IgD-negative memory B cell (primary cell): ENCODE measurements at regions not wholly inside any gene's neighbourhood (a gene's known extent, or its start where the extent isn't known, plus 50 kb on each side); places are given as distances from the start of the nearest gene placed in this dataset.
A peak's percentile ranks its signal among the peaks of the same experiment; 100 is the strongest.

Source experiments
- H3K27ac Mint-ChIP-seq, 3 donors: one replicate each; pipeline ENCODE4 v1.8.0; 2020 to 2022; ENCODE audit warnings: mild to moderate bottlenecking in 3 of 3, mixed read lengths in 3 of 3, moderate library complexity in 1 of 3
- H3K27me3 Mint-ChIP-seq: one replicate; pipeline ENCODE4 v1.8.0; 2021; ENCODE audit warnings: mixed read lengths
- H3K36me3 Mint-ChIP-seq: one replicate; pipeline ENCODE4 v1.8.0; 2020; ENCODE audit warnings: mild to moderate bottlenecking, mixed read lengths
- H3K4me1 Mint-ChIP-seq, 3 donors: one replicate each; pipeline ENCODE4 v1.8.0; 2020 to 2022; ENCODE audit warnings: mixed read lengths in 3 of 3, mild to moderate bottlenecking in 1 of 3
- H3K4me3 Mint-ChIP-seq, 4 donors: one replicate each; pipeline ENCODE4 v1.8.0; 2020 to 2022; ENCODE audit warnings: mild to moderate bottlenecking in 4 of 4, mixed read lengths in 4 of 4, moderate library complexity in 3 of 4
- H3K9me3 Mint-ChIP-seq, 3 donors: one replicate each; pipeline ENCODE4 v1.8.0; 2020 to 2021; ENCODE audit warnings: mixed read lengths in 3 of 3, mild to moderate bottlenecking in 1 of 3

DNA sequence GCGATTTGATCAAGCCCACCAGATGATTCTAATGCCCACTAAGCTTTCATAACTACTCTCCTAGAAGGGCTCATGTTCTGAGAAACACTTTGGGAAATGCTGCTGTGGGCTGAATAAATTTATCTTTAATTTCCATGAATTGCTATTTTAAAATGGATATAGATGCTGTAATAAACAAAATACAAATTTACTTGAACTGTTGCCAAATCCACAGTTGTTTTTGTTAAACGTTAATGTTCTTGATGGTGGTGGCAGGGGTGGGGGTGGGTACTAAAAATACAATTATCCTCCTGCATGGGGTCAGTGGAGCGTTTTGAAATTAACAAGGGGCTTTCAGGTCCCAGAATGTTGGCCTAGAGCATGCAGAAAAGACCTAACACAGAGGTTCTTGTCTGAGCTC, 244.7 kb upstream of the POU3F1 start:
- Mint-ChIP-seq H3K4me3 (peak overlapping the region in 1 of 4 donors; percentile 0), H3K27ac (no peak overlapping the region), H3K36me3 (peaks cover 2% of the 10 kb centered on the region), H3K4me1 (peaks cover 0 to 7% (median 4%) of the 10 kb centered on the region in 3 donors), H3K9me3 (peaks cover 0 to 7% (median 3%) of the 10 kb centered on the region in 3 donors), H3K27me3 (peaks cover 7% of the 10 kb centered on the region)

DNA sequence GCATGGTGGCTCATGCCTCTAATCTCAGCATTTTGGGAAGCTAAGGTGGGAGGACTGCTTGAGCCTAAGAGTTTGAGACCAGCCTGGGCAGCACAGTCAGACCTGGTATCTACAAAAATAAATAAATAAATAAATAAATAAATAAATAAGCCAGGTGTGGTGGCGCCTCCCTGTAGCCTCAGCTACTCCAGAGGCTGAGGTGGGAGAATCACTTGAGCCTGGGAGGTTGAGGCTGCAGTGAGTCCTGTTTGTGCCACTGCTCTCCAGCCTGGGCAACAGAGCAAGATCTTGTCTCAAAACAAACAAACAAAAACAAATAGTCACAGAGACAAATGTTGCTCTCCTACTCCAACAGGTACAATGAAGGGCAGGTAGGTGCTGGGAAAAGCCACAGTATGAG, 242.4 kb upstream of the POU3F1 start:
- no peaks in the 10 kb centered on the region for H3K36me3 Mint-ChIP-seq
- H3K4me3 Mint-ChIP-seq, result no peak overlapping the region
- peaks cover 0 to 7% (median 4%) of the 10 kb centered on the region in 3 donors for H3K4me1 Mint-ChIP-seq
- H3K9me3 Mint-ChIP-seq, result peaks cover 0 to 3% (median 0%) of the 10 kb centered on the region in 3 donors
- peaks cover 5% of the 10 kb centered on the region for H3K27me3 Mint-ChIP-seq
- no peak overlapping the region for H3K27ac Mint-ChIP-seq

- Mint-ChIP-seq H3K36me3 (peaks cover 3% of the 10 kb centered on the region), H3K9me3 (no peaks in the 10 kb centered on the region), H3K27me3 (peaks cover 1% of the 10 kb centered on the region), H3K4me3 (no peak overlapping the region), H3K27ac (no peak overlapping the region), H3K4me1 (peaks cover 0 to 5% (median 2%) of the 10 kb centered on the region in 3 donors)
These were observed 241.0 kb upstream of the POU3F1 start for GRCh38 chr1:38287547-38287946.

- Mint-ChIP-seq H3K36me3 (peaks cover 3% of the 10 kb centered on the region), H3K9me3 (no peaks in the 10 kb centered on the region), H3K4me3 (no peak overlapping the region), H3K27me3 (peaks cover 3% of the 10 kb centered on the region), H3K4me1 (peaks cover 0 to 3% (median under 1%) of the 10 kb centered on the region in 3 donors), H3K27ac (no peak overlapping the region)
These were observed 240.4 kb upstream of the POU3F1 start for GRCh38 chr1:38287036-38287435.

- H3K27me3 Mint-ChIP-seq, result peaks cover 4% of the 10 kb centered on the region
- no peak overlapping the region for H3K4me3 Mint-ChIP-seq
- no peaks in the 10 kb centered on the region for H3K9me3 Mint-ChIP-seq
- H3K4me1 Mint-ChIP-seq, result no peaks in the 10 kb centered on the region
- H3K36me3 Mint-ChIP-seq, result peaks cover 3% of the 10 kb centered on the region
- no peak overlapping the region for H3K27ac Mint-ChIP-seq
These were observed 239.4 kb upstream of the POU3F1 start for GRCh38 chr1:38285807-38286530.

DNA sequence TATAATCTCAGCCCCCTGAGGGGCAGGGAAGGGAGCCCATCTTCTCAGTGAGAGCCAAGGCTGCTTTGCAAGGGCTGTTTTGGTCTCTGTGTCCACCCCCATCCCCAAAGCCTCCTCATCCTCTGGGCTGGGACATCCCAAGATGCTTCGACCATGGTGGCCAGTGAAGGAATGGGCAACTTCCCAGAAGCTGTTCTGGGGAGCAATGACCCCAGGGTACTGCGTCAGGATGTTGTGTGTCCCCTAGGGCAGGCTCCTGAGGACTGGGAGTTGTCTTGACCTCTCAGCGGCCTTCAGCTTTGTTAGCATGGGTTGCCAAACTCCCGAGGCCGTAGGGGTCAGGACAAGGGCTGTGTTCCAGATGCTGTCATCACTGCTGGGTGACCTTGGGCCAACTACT, 238.4 kb upstream of the POU3F1 start:
- Mint-ChIP-seq H3K4me1 (no peaks in the 10 kb centered on the region), H3K36me3 (peaks cover 4% of the 10 kb centered on the region), H3K9me3 (peaks cover under 1 to 4% (median under 1%) of the 10 kb centered on the region in 3 donors), H3K4me3 (no peak overlapping the region), H3K27me3 (peaks cover 4% of the 10 kb centered on the region), H3K27ac (no peak overlapping the region)

DNA sequence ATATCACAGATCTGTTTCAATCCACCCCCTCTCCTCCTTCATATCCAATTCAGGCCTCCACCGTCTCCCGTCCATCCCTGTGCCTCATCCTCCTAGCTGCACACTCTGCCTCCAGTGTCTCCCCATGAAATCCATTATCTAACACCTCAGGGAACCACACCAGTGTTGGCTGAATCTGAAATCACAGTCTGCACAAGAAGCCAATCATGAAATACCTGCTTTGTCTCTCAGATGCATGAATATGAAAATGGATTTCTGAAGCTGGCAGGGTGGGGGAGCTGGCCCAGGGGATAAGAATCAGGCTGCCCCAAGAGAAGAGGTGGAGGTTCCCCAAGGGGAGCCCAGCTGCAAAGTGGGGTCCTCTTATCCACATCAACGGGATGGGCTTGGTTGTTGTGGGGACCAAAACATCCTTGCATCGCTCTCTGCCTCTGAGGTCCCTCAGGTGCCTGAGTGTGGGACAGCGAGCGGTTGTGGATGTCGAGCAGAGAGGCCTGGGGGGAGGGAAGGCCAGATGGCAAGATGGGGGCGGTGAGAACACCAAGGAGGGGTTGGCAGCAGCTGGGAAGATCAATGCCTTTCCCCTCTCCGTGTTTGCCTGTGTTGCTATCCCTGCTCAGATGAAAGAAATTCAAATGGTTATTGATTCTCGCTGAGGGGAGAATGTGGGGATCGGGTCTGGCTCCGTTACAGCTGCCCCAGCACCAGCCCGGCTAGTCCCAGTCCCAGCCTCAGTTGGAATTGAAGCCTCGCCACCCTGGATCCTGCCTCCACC, 237.3 kb upstream of the POU3F1 start:
- Mint-ChIP-seq H3K4me1 (no peaks in the 10 kb centered on the region), H3K36me3 (peaks cover 8% of the 10 kb centered on the region), H3K9me3 (peaks cover 4 to 13% (median 6%) of the 10 kb centered on the region in 3 donors), H3K4me3 (no peak overlapping the region), H3K27ac (no peak overlapping the region), H3K27me3 (peaks cover 4% of the 10 kb centered on the region)

DNA sequence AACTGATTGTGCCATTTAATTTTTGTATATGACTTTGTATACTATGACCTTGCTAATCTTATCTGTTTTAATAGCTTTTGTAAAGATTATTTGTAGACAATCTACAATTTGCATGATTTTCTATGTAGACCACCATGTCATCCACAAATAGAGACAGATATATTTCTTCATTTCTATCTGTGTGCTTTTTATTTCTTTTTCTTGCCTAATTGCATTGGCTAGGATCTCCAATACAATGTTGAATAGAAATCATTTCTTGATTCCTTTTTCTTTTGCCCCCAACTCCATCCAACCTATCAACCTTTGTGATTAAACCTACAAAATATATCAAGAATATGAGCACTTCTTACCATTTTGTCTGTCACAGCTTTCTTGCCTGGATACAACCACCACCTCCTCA, 232.6 kb upstream of the POU3F1 start:
- Mint-ChIP-seq H3K27me3 (peaks cover 5% of the 10 kb centered on the region), H3K36me3 (peaks cover 14% of the 10 kb centered on the region), H3K27ac (no peak overlapping the region), H3K9me3 (peaks cover 5 to 20% (median 12%) of the 10 kb centered on the region in 3 donors), H3K4me3 (no peak overlapping the region), H3K4me1 (no peaks in the 10 kb centered on the region)

DNA sequence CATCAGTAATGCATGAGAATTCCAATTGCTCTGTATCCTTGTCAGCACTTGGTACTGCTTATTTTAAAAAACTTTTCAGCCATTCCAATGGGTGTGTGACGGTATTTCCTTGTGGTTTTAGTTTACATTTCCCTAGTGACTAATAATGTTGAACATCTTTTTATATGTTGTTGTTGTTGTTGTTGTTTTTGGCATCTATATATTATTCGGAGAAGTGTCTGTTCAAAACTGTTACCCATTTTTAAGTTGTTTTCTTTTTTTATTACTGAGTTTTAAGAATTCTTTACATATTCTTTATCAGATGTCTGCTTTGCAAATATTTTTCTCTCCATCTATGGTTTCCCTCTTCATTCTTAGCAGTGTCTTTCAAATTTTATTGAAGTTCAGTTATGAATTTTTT, 231.1 kb upstream of the POU3F1 start:
- Mint-ChIP-seq H3K4me3 (no peak overlapping the region), H3K9me3 (peaks cover 5 to 22% (median 12%) of the 10 kb centered on the region in 3 donors), H3K4me1 (no peaks in the 10 kb centered on the region), H3K36me3 (peaks cover 11% of the 10 kb centered on the region), H3K27ac (no peak overlapping the region), H3K27me3 (peaks cover 13% of the 10 kb centered on the region)

DNA sequence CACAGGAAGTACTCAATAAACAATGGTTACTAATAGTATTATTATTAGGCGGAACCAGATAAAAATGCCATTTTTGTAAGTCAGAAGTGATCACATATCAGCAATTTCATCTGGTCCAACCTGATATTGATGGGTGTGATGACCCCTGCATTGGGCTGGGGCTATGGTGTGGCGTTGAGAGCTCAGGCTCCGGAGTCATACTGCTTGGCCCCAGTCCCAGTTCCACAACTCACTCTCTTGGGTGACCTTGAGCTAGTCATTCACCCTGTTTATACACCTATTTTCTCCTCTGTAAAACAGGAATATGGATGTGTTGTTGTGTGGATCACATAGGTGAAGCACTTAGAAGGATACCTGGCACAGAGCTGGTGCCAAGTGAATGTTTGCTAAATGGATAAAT, 229.4 kb upstream of the POU3F1 start:
- Mint-ChIP-seq H3K27ac (no peak overlapping the region), H3K4me3 (no peak overlapping the region), H3K36me3 (peaks cover 11% of the 10 kb centered on the region), H3K9me3 (peaks cover 5 to 22% (median 12%) of the 10 kb centered on the region in 3 donors), H3K27me3 (peaks cover 20% of the 10 kb centered on the region), H3K4me1 (no peaks in the 10 kb centered on the region)

GRCh38 chr1:38274974-38275373, 228.4 kb upstream of the POU3F1 start:
- Mint-ChIP-seq H3K27ac (no peak overlapping the region), H3K9me3 (peaks cover 5 to 19% (median 11%) of the 10 kb centered on the region in 3 donors), H3K27me3 (peaks cover 26% of the 10 kb centered on the region), H3K4me3 (no peak overlapping the region), H3K4me1 (no peaks in the 10 kb centered on the region), H3K36me3 (peaks cover 10% of the 10 kb centered on the region)

DNA sequence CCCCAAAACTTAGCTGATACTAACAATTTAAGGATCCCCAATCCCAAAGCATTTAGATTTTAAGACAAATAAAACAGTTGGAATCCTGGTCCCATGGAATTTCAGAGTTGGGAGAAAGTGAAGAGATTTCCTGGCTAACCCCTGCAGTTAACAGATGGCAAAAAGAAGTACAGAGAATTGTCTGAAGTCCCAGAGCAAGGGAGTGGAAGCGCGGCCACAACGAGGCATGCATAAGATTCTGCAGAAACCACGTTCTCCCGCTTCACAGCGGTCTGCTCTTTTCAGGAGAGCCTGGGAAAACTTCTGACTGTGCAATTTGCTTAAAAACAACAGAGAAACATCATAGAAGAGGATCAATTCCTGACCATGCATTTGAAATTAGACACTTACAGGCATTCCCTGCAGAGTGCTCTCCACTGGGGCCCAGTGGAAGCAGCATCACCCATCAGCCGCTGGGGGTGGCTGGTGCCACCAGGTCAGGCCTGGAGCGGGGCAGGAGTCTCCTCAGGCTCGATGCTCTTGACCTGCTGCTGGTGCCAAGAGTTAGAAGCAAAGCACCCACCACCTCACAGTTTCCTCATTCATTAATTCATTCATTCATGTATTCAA, 226.7 kb upstream of the POU3F1 start:
- Mint-ChIP-seq H3K9me3 (peaks cover 0 to 6% (median 6%) of the 10 kb centered on the region in 3 donors), H3K27me3 (peaks cover 26% of the 10 kb centered on the region), H3K4me1 (no peaks in the 10 kb centered on the region), H3K27ac (no peak overlapping the region), H3K36me3 (peaks cover 6% of the 10 kb centered on the region), H3K4me3 (no peak overlapping the region)

- Mint-ChIP-seq H3K27ac (no peak overlapping the region), H3K4me1 (no peaks in the 10 kb centered on the region), H3K9me3 (peaks cover 0 to 3% (median 2%) of the 10 kb centered on the region in 3 donors), H3K4me3 (no peak overlapping the region), H3K27me3 (peaks cover 29% of the 10 kb centered on the region), H3K36me3 (peaks cover 5% of the 10 kb centered on the region)
These were observed 225.9 kb upstream of the POU3F1 start for GRCh38 chr1:38272515-38272914.

- H3K36me3 Mint-ChIP-seq, result peaks cover 5% of the 10 kb centered on the region
- peaks cover 29% of the 10 kb centered on the region for H3K27me3 Mint-ChIP-seq
- no peaks in the 10 kb centered on the region for H3K4me1 Mint-ChIP-seq
- H3K9me3 Mint-ChIP-seq, result peaks cover 0 to 2% (median 0%) of the 10 kb centered on the region in 3 donors
- no peak overlapping the region for H3K27ac Mint-ChIP-seq
- H3K4me3 Mint-ChIP-seq, result no peak overlapping the region
These were observed 224.4 kb upstream of the POU3F1 start for GRCh38 chr1:38270849-38271633.
